SK-N-SH (cell line): ENCODE measurements at regions not wholly inside any gene's neighbourhood (a gene's known extent, or its start where the extent isn't known, plus 50 kb on each side); places are given as distances from the start of the nearest gene placed in this dataset.

Experiments used
- CTCF ChIP-seq: fragments of 200-600 bp; sonication (generic); IDR thresholded peaks from 2 replicates; pipeline ENCODE4 v1.6.1; 2017; ENCODE audit warnings: antibody characterized with exemption, mild to moderate bottlenecking, moderate library complexity
- EZH2phosphoT487 ChIP-seq: fragments of 200-600 bp; sonication (generic); IDR thresholded peaks from 2 replicates; pipeline ENCODE4 v1.6.1; 2017; ENCODE audit warnings: low read depth, mixed run types, mild to moderate bottlenecking, antibody characterized with exemption, moderate library complexity, borderline replicate concordance
- GATA2 ChIP-seq: sonication (generic); formaldehyde crosslinking; IDR thresholded peaks from 2 replicates; pipeline ENCODE4 v1.5.0; 2020; ENCODE audit warnings: mild to moderate bottlenecking, missing genetic modification reagents
- MAX ChIP-seq: IDR thresholded peaks from 2 replicates; pipeline ENCODE4 v1.4.0; 2012; ENCODE audit warnings: low read depth
- NFIC ChIP-seq: IDR thresholded peaks from 2 replicates; pipeline ENCODE4 v1.4.0; 2012; ENCODE audit warnings: borderline replicate concordance
- PBX3 ChIP-seq: IDR thresholded peaks from 2 replicates; pipeline ENCODE4; 2012
- SIN3A ChIP-seq: IDR thresholded peaks from 2 replicates; pipeline ENCODE4 v1.6.1; 2012; ENCODE audit warnings: low read depth, mild to moderate bottlenecking, low read length, moderate library complexity, borderline replicate concordance
- YY1 ChIP-seq: IDR thresholded peaks from 2 replicates; pipeline ENCODE4 v1.4.0; 2012; ENCODE audit warnings: low read depth, mild to moderate bottlenecking

GRCh38 chr3:81048058-81048665, 713.3 kb downstream of the GBE1 start:
- TF ChIP-seq CTCF (no peak), GATA2 (CRISPR knock-in tag) (peak; percentile 77), NFIC (no peak), PBX3 (no peak), MAX (no peak), SIN3A (no peak), EZH2phosphoT487 (no peak), YY1 (no peak)
